ENCODE measurements at regions not wholly inside any gene's neighbourhood (a gene's known extent, or its start where the extent isn't known, plus 50 kb on each side); places are given as distances from the start of the nearest gene placed in this dataset.

DNA sequence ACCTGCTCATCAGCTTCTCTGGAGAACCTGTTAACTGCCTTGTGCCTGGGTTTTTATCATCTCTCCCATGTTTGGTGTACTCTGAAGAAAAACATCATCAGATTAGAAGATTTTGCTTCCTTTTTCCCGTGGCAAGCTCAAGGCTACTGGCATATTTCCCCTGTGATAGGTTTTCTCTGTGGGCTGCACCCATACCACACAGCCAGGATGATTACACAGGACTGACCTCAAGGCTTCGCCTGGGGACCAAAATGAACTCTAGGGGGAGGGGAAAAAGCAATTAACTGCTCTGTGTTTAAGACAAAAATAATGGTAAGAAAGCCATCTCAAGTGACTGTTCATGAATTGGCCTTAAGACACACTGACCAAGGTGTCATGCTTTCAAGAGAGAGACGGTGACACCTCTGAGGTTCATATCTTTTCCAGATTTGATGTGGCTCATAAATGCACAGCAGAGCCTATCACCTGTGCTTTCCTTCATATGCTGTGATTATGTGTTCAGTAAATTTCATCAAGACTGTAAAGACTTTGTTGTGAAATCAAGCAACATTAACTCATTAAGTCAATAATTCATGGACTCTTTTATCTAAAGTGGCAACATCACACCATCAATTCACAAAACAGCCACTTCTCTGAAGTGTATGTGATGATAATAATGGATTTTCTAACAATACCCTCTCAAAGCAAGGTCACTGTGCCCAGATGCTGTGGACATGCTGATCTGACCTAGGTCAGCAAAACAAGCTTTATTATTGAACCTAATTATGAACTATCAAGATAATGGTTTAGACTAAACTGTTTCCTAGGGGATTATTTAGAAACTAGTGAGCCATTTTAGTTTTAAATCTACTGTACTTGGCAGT, 427.9 kb downstream of the WDR72 start:
- in situ Hi-C loops (cut with HindIII; ENCODE audit: low pct_unique_long_range_greater_than_20kb, low sequenced_read_pairs): no loop called here
- DNase-seq (ENCODE audit: low read depth, low spot score): no peak

DNA sequence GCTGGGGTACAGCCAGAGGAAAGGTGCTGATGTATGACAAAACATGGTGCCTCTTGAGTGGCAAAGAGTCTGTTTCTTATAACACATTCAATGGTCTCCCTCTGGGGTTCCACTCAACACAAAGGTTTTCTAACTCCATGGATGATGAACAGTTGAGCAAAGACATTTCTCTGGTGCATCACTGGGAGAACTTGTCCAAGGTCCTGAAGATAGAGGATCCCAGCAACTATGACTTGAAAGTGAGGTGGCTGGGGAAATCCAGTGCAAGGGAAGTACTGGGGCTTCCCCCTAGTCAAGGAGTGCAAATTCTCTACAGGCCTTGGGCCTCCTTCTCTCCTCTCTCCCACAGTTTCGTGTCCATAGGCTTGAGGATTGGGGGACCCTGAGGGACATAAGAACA, 431.1 kb downstream of the WDR72 start:
- no peak for DNase-seq (ENCODE audit: low read depth, low spot score)
- in situ Hi-C loops (cut with HindIII; ENCODE audit: low pct_unique_long_range_greater_than_20kb, low sequenced_read_pairs): no loop called here

GRCh38 chr15:53324061-53324460, 435.4 kb downstream of the WDR72 start:
- in situ Hi-C loops (cut with HindIII; ENCODE audit: low pct_unique_long_range_greater_than_20kb, low sequenced_read_pairs): no loop called here

DNA sequence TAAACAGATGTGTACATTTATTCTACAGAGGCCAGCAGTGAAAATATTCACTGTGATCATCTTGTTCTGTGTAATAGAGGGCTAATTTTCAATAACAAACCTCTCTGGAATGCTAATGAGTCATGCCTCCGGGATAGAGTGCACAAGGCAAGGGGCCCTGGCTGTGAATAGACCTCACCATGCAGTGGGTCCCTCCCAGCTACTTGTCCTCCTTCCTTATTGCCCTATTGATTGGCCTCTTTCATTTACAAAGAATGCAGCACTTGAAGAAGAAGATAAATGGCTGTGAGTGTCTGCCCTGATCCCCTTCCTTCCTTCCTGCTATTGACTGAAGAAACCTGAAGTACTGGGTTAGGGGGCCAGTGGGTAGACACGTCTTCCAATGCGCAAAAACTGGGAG, 436.3 kb downstream of the WDR72 start:
- DNase-seq (ENCODE audit: low read depth, low spot score): peak; percentile 30
- in situ Hi-C loops (cut with HindIII; ENCODE audit: low pct_unique_long_range_greater_than_20kb, low sequenced_read_pairs): no loop called here

More at GRCh38 chr15:53324061-53324460, 435.4 kb downstream of the WDR72 start:
- DNase-seq (ENCODE audit: low read depth, low spot score): no peak

DNA sequence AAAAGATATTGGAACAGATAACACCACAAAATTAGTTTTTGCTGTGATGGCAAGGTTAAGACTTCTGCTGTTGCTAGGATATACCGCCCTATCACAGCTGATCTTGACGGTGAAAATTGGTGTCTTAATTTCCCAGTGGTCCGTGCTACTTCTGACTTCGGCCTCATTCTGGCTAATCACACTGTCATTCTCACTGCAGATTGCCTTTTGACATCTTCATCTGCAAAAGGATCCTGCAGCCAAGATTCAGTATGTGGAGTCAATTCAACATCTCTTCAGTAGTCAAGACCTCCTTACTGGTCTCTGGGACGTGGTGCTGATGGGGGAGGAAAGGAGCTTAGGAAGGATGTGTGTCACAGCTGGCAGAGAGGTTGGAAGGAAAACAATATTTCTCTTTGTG, 438.6 kb downstream of the WDR72 start:
- in situ Hi-C loops (cut with HindIII; ENCODE audit: low pct_unique_long_range_greater_than_20kb, low sequenced_read_pairs): no loop called here

GRCh38 chr15:53312707-53313106, 446.8 kb downstream of the WDR72 start:
- in situ Hi-C loops (cut with HindIII; ENCODE audit: low pct_unique_long_range_greater_than_20kb, low sequenced_read_pairs): no loop called here
- DNase-seq (ENCODE audit: low read depth, low spot score): no peak

More for the DNA sequence above, 438.6 kb downstream of the WDR72 start:
- DNase-seq (ENCODE audit: low read depth, low spot score): peak; percentile 23

GRCh38 chr15:53310709-53311108, 448.8 kb downstream of the WDR72 start:
- no peak for DNase-seq (ENCODE audit: low read depth, low spot score)
- in situ Hi-C loops (cut with HindIII; ENCODE audit: low pct_unique_long_range_greater_than_20kb, low sequenced_read_pairs): no loop called here

GRCh38 chr15:53307952-53308624, 451.4 kb downstream of the WDR72 start:
- peak; percentile 33 for DNase-seq (ENCODE audit: low read depth, low spot score)

GRCh38 chr15:53305554-53305953, 453.9 kb downstream of the WDR72 start:
- in situ Hi-C loops (cut with HindIII; ENCODE audit: low pct_unique_long_range_greater_than_20kb, low sequenced_read_pairs): no loop called here
- DNase-seq (ENCODE audit: low read depth, low spot score): no peak

More at GRCh38 chr15:53307952-53308624, 451.4 kb downstream of the WDR72 start:
- in situ Hi-C loops (cut with HindIII; ENCODE audit: low pct_unique_long_range_greater_than_20kb, low sequenced_read_pairs): no loop called here

DNA sequence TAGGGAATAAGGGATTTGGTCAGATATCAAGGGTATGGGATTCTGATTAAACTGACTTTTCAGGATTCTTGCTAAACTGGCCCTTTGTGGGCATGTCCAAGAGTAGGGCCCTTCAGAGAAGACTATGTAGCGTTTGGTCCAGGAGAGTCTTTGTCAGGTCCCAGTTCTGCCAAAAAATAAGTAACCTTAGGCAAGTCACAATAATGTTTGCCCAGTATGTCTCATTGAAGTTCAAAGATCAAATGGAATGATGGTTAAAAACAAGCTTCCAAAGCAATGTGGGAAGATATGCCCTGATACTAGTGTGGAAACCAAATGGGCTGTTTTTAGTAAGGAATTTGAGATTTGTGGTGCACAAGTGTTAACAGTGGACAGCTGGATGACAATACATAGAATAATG, 454.4 kb downstream of the WDR72 start:
- no peak for DNase-seq (ENCODE audit: low read depth, low spot score)
- in situ Hi-C loops (cut with HindIII; ENCODE audit: low pct_unique_long_range_greater_than_20kb, low sequenced_read_pairs): no loop called here

DNA sequence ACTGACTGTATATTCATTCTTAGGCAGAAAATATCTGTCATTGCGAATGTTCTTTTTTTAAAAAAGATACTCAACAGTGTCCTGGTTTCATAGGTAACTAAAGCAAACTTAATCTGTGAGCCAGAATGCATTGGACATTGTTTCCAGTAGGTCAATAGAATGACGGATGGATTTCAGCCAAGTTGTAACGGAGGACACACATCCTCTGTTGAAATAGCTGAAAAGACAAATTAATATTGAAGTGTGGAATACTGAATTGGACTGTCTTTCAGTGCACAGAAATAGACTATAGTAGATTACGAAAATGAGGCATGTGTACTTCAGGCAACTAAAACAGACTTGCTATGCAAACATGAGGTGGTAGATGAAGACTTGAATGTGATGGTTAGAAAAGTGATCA, 461.6 kb downstream of the WDR72 start:
- in situ Hi-C loops (cut with HindIII; ENCODE audit: low pct_unique_long_range_greater_than_20kb, low sequenced_read_pairs): no loop called here
- no peak for DNase-seq (ENCODE audit: low read depth, low spot score)

- DNase-seq (ENCODE audit: low read depth, low spot score): no peak
- in situ Hi-C loops (cut with HindIII; ENCODE audit: low pct_unique_long_range_greater_than_20kb, low sequenced_read_pairs): no loop called here
Observed at GRCh38 chr15:53296603-53297002, 462.9 kb downstream of the WDR72 start.

- DNase-seq (ENCODE audit: low read depth, low spot score): no peak
- in situ Hi-C loops (cut with HindIII; ENCODE audit: low pct_unique_long_range_greater_than_20kb, low sequenced_read_pairs): no loop called here
Observed at GRCh38 chr15:53295574-53295973, 463.9 kb downstream of the WDR72 start.

DNA sequence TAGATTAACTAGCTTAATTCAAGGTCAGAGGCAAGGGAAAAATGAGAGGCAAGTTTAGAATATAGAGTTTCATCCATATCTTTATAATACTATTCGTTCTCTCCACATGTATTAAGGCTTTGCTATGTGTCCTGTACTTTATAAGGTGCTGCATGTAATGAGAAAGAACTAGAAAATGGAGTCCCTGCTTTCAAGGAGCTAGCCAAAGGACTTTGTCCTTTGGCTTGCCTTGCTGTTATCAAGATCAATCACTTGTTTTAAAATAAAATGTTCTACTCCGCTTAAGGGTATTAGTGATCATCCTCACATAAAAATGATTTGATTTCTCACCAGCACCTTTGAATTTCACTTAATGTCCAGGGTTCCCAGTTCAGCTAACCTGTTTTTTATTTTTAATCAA, 470.9 kb downstream of the WDR72 start:
- in situ Hi-C loops (cut with HindIII; ENCODE audit: low pct_unique_long_range_greater_than_20kb, low sequenced_read_pairs): no loop called here
- no peak for DNase-seq (ENCODE audit: low read depth, low spot score)

GRCh38 chr15:53274630-53275029, 484.5 kb upstream of the ONECUT1 start:
- no peak for DNase-seq (ENCODE audit: low read depth, low spot score)
- in situ Hi-C loops (cut with HindIII; ENCODE audit: low pct_unique_long_range_greater_than_20kb, low sequenced_read_pairs): no loop called here

GRCh38 chr15:53272116-53272515, 482.0 kb upstream of the ONECUT1 start:
- in situ Hi-C loops (cut with HindIII; ENCODE audit: low pct_unique_long_range_greater_than_20kb, low sequenced_read_pairs): no loop called here
- DNase-seq (ENCODE audit: low read depth, low spot score): no peak

DNA sequence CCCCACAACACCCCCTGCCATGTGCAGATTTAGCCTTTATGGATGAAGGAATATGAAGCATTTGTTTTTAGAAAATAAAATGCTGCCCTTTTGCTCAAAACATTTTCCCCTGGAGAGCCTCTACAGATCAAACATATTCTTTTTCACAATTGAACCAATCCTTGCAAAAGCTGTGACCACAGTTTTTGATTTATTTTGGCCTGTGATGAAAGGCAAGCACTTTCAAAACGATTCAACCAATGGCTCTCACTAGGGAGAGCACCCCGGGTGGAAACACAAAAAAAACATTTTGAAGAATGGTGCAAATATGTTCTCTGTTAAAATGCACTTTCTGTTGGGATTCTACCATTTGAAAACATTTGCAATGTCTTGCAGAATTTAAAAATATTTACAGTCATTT, 476.0 kb upstream of the ONECUT1 start:
- no peak for DNase-seq (ENCODE audit: low read depth, low spot score)
- in situ Hi-C loops (cut with HindIII; ENCODE audit: low pct_unique_long_range_greater_than_20kb, low sequenced_read_pairs): no loop called here

GRCh38 chr15:53260647-53261046, 470.5 kb upstream of the ONECUT1 start:
- in situ Hi-C loops (cut with HindIII; ENCODE audit: low pct_unique_long_range_greater_than_20kb, low sequenced_read_pairs): no loop called here
- no peak for DNase-seq (ENCODE audit: low read depth, low spot score)

DNA sequence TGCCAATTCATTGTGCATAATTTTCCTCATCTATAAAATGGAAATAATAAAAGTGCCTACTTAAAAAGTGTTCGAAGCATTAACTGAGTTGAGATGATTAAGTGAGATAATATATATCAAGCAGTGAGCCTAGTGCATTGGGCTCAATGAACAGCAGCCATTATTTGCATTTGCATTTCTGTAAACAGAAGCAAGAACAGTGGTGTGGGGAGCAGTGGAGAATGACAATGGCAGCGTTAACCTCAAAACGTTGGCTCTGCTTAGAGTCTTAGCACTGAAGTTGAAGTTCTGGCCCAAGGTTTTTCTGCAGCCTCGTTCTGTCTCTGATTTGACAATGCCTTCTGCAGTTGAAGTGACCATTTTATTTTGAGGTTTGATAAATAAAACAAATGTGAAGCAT, 466.3 kb upstream of the ONECUT1 start:
- in situ Hi-C loops (cut with HindIII; ENCODE audit: low pct_unique_long_range_greater_than_20kb, low sequenced_read_pairs): no loop called here
- no peak for DNase-seq (ENCODE audit: low read depth, low spot score)
